22Rv1 (cell line): ENCODE measurements at regions not wholly inside any gene's neighbourhood (a gene's known extent, or its start where the extent isn't known, plus 50 kb on each side); places are given as distances from the start of the nearest gene placed in this dataset.

Experiments used
- H3K27ac ChIP-seq: fragments of 450-650 bp; 2 replicates; pipeline ENCODE4 v1.5.1; 2017
- CTCF ChIP-seq: fragments of 450-650 bp; IDR thresholded peaks from 2 replicates; pipeline ENCODE4 v1.5.1; 2017; ENCODE audit warnings: mild to moderate bottlenecking
- ZFX ChIP-seq: fragments of 450-650 bp; IDR thresholded peaks from 2 replicates; pipeline ENCODE4 v1.6.1; 2017; ENCODE audit warnings: antibody characterized with exemption, borderline replicate concordance

GRCh38 chr14:25140411-25140810, 90.5 kb upstream of the STXBP6 start:
- no peak overlapping the region for H3K27ac ChIP-seq
- TF ChIP-seq CTCF, result no peak
- TF ChIP-seq ZFX, result no peak

GRCh38 chr14:25136811-25137210, 86.9 kb upstream of the STXBP6 start:
- no peak overlapping the region for H3K27ac ChIP-seq

GRCh38 chr14:25134184-25134583, 84.2 kb upstream of the STXBP6 start:
- TF ChIP-seq ZFX (no peak), CTCF (no peak)
- H3K27ac ChIP-seq, result no peak overlapping the region

More at GRCh38 chr14:25136811-25137210, 86.9 kb upstream of the STXBP6 start:
- TF ChIP-seq ZFX (no peak), CTCF (no peak)

GRCh38 chr14:25132732-25133422, 82.9 kb upstream of the STXBP6 start:
- TF ChIP-seq CTCF (peak; percentile 93), ZFX (no peak)
- H3K27ac ChIP-seq, result no peak overlapping the region

- no peak overlapping the region for H3K27ac ChIP-seq
- no peak for TF ChIP-seq CTCF
- no peak for TF ChIP-seq ZFX
Observed at GRCh38 chr14:25132094-25132493, 82.1 kb upstream of the STXBP6 start.

- H3K27ac ChIP-seq, result no peak overlapping the region
- TF ChIP-seq ZFX (no peak), CTCF (no peak)
Observed at GRCh38 chr14:25122843-25123242, 72.9 kb upstream of the STXBP6 start.

GRCh38 chr14:25122211-25122610, 72.3 kb upstream of the STXBP6 start:
- TF ChIP-seq CTCF, result no peak
- no peak for TF ChIP-seq ZFX
- H3K27ac ChIP-seq, result no peak overlapping the region
